B cell (primary cell): ENCODE measurements at regions not wholly inside any gene's neighbourhood (a gene's known extent, or its start where the extent isn't known, plus 50 kb on each side); places are given as distances from the start of the nearest gene placed in this dataset.

Experiments used
- ATAC-seq: fragments of 200-7000 bp; cut with Tn5 transposase; one replicate; pipeline ENCODE4 v1.10.0; 2021; ENCODE audit warnings: low read depth, mild to moderate bottlenecking, moderate number of reproducible peaks, moderate library complexity
- CTCF ChIA-PET: fragments of 350-600 bp; sonication (Branson Sonifier 250); formaldehyde crosslinking; loops from one replicate; lab custom pipeline; 2021; ENCODE audit warnings: antibody characterized with exemption, inconsistent platforms; lab: Charles Lee
- POLR2A ChIA-PET: fragments of 350-600 bp; sonication (Branson Sonifier 250); formaldehyde crosslinking; loops from one replicate; lab custom pipeline; 2021; ENCODE audit warnings: antibody characterized with exemption; lab: Charles Lee
- DNase-seq: peaks from one replicate; pipeline ENCODE4 v3.0.0; 2013
- H2AFZ ChIP-seq: 2 replicates; pipeline ENCODE4 v1.6.1; 2012; ENCODE audit warnings: mild to moderate bottlenecking, low read depth, low read length; ENCODE audit not compliant: insufficient read depth, poor library complexity, severe bottlenecking
- H3K27ac ChIP-seq, 2 donors: 1 replicate in 1 of 2; 2 replicates in 1 of 2; pipeline ENCODE4 v1.5.1; 2012 to 2013; ENCODE audit warnings: low read length in 2 of 2, mild to moderate bottlenecking in 2 of 2, moderate library complexity in 1 of 2
- H3K27me3 ChIP-seq, 4 experiments: fragments of 200-600 bp in 1 of 4; sonication (generic) in 1 of 4; replicated peaks in 1 of 4; 1 replicate in 2 of 4; 2 replicates in 2 of 4; pipeline versions ENCODE4 v1.6.1 to v1.7.0; 2013 to 2016; ENCODE audit warnings: low read length in 3 of 4, mild to moderate bottlenecking in 2 of 4, mixed read lengths in 1 of 4, moderate library complexity in 1 of 4; ENCODE audit not compliant: insufficient read depth in 4 of 4, control insufficient read depth in 3 of 4; ENCODE audit errors: control extremely low read depth in 1 of 4
- H3K36me3 ChIP-seq, 2 experiments: replicated peaks in 1 of 2; 1 replicate in 1 of 2; 2 replicates in 1 of 2; pipeline versions ENCODE4 v1.6.1 to v1.7.1; 2013; ENCODE audit warnings: low read length in 1 of 2; ENCODE audit not compliant: insufficient read depth in 2 of 2, control insufficient read depth in 1 of 2; ENCODE audit errors: control extremely low read depth in 1 of 2, extremely low read depth in 1 of 2
- H3K4me1 ChIP-seq, 2 donors: fragments of 200-600 bp in 1 of 2; sonication (generic) in 1 of 2; 1 replicate in 1 of 2; 2 replicates in 1 of 2; pipeline versions ENCODE4 v1.5.1 to v1.6.1; 2013 to 2017; ENCODE audit warnings: low read length in 2 of 2; ENCODE audit not compliant: control insufficient read depth in 2 of 2, insufficient read depth in 2 of 2
- H3K4me2 ChIP-seq: replicated peaks from 2 replicates; pipeline ENCODE3; 2012; ENCODE audit warnings: mild to moderate bottlenecking, low read depth, low read length; ENCODE audit not compliant: poor library complexity, severe bottlenecking
- H3K4me3 ChIP-seq, 5 experiments: fragments of 200-600 bp in 1 of 5; sonication (generic) in 1 of 5; 1 replicate in 3 of 5; 2 replicates in 2 of 5; pipeline versions ENCODE4 v1.5.1 to v1.7.0; 2011 to 2016; ENCODE audit warnings: low read length in 4 of 5, mild to moderate bottlenecking in 4 of 5, low read depth in 2 of 5, control low read depth in 1 of 5, moderate library complexity in 1 of 5; ENCODE audit not compliant: insufficient read depth in 1 of 5; ENCODE audit errors: control extremely low read depth in 1 of 5, extremely low read depth in 1 of 5
- H3K79me2 ChIP-seq: fragments of 200-600 bp; sonication (generic); one replicate; pipeline ENCODE4 v1.6.0; 2016; ENCODE audit warnings: low read length; ENCODE audit not compliant: control insufficient read depth, insufficient read depth
- H3K9ac ChIP-seq: fragments of 200-600 bp; sonication (generic); 2 replicates; pipeline ENCODE4 v1.6.1; 2017; ENCODE audit warnings: mild to moderate bottlenecking, low read length, moderate library complexity
- H3K9me3 ChIP-seq, 3 donors: one replicate each; pipeline versions ENCODE4 v1.6.1 to v1.7.1; 2013; ENCODE audit warnings: low read length in 2 of 3; ENCODE audit not compliant: control insufficient read depth in 2 of 3, insufficient read depth in 1 of 3; ENCODE audit errors: control extremely low read depth in 1 of 3
- H4K20me1 ChIP-seq: 2 replicates; pipeline ENCODE4 v1.6.0; 2012; ENCODE audit warnings: mild to moderate bottlenecking, low read length; ENCODE audit not compliant: insufficient read depth, control insufficient read depth, poor library complexity, severe bottlenecking
- H3K27ac Mint-ChIP-seq: one replicate; pipeline ENCODE4 v1.8.0; 2021; ENCODE audit warnings: mixed read lengths
- H3K27me3 Mint-ChIP-seq: one replicate; pipeline ENCODE4 v1.8.0; 2021; ENCODE audit warnings: mixed read lengths
- H3K4me1 Mint-ChIP-seq: one replicate; pipeline ENCODE4 v1.8.0; 2021; ENCODE audit warnings: mixed read lengths
- H3K4me3 Mint-ChIP-seq: one replicate; pipeline ENCODE4 v1.8.0; 2021; ENCODE audit warnings: mixed read lengths
- H3K9me3 Mint-ChIP-seq: one replicate; pipeline ENCODE4 v1.8.0; 2022; ENCODE audit warnings: mixed read lengths; ENCODE audit not compliant: insufficient read depth
- CTCF ChIP-seq: fragments of 200-600 bp; IDR thresholded peaks from one replicate; pipeline ENCODE4 v1.8.0; 2022; ENCODE audit warnings: antibody characterized with exemption, mild to moderate bottlenecking
- EZH2 ChIP-seq: IDR thresholded peaks from 2 replicates; pipeline ENCODE4 v1.6.1; 2012; ENCODE audit warnings: borderline replicate concordance, low read depth, mild to moderate bottlenecking, moderate library complexity, low read length; ENCODE audit not compliant: insufficient read depth, poor library complexity, severe bottlenecking
- WGBS: methylation state at CpG from one replicate; pipeline ENCODE4 v1.1.5; 2013; ENCODE audit warnings: missing lambda C conversion rate; ENCODE audit not compliant: insufficient coverage; 5-methylcytosine and 5-hydroxymethylcytosine counted together
- intact Hi-C: fragments of 100-400 bp; cut with micrococcal nuclease; formaldehyde crosslinking; loops from one replicate; pipeline ENCODE4 v1.10.0; 2022

GRCh38 chr4:33386764-33387163 is 2666.6 kb downstream of the PCDH7 start:
- no peaks in the 10 kb centered on the region for H4K20me1 ChIP-seq
- H3K4me2 ChIP-seq, result no peak overlapping the region
- H3K27me3 Mint-ChIP-seq, result no peaks in the 10 kb centered on the region
- no peak overlapping the region for H3K9ac ChIP-seq
- intact Hi-C loops, result no loop called here
- peaks cover 0 to 6% (median 0%) of the 10 kb centered on the region in 3 donors for H3K9me3 ChIP-seq
- ChIA-PET CTCF (no interaction called here), POLR2A (no interaction called here)
- no peak for TF ChIP-seq EZH2
- no peak for TF ChIP-seq CTCF
- DNase-seq, result no peak
- peaks cover 4% of the 10 kb centered on the region for H3K9me3 Mint-ChIP-seq
- no peak overlapping the region for H2AFZ ChIP-seq
- no peaks in the 10 kb centered on the region for H3K79me2 ChIP-seq
- no peak for ATAC-seq
- no peaks in the 10 kb centered on the region for H3K27me3 ChIP-seq
- no peaks in the 10 kb centered on the region for H3K4me1 Mint-ChIP-seq
- no peak overlapping the region for H3K27ac ChIP-seq
- no peaks in the 10 kb centered on the region for H3K36me3 ChIP-seq
- H3K4me1 ChIP-seq, result no peaks in the 10 kb centered on the region
- H3K4me3 ChIP-seq, result no peak overlapping the region
- H3K27ac Mint-ChIP-seq, result no peak overlapping the region
- H3K4me3 Mint-ChIP-seq, result no peak overlapping the region

- Mint-ChIP-seq H3K27ac (no peak overlapping the region), H3K9me3 (no peaks in the 10 kb centered on the region), H3K4me1 (no peaks in the 10 kb centered on the region), H3K4me3 (no peak overlapping the region), H3K27me3 (no peaks in the 10 kb centered on the region)
- H3K9ac ChIP-seq, result no peak overlapping the region
- H2AFZ ChIP-seq, result no peak overlapping the region
- POLR2A ChIA-PET, result no interaction called here
- no peaks in the 10 kb centered on the region for H3K9me3 ChIP-seq
- DNase-seq (no peak), ATAC-seq (no peak)
- H3K4me3 ChIP-seq, result no peak overlapping the region
- WGBS, result 67% methylated on average over 1 of the region's 3 CpGs
- TF ChIP-seq CTCF, result no peak
- TF ChIP-seq EZH2, result no peak
- H3K27ac ChIP-seq, result no peak overlapping the region
- H3K4me1 ChIP-seq, result no peaks in the 10 kb centered on the region
- H3K36me3 ChIP-seq, result no peaks in the 10 kb centered on the region
- no peak overlapping the region for H3K4me2 ChIP-seq
- CTCF ChIA-PET, result no interaction called here
- no peaks in the 10 kb centered on the region for H4K20me1 ChIP-seq
- intact Hi-C loops, result no loop called here
- H3K79me2 ChIP-seq, result no peaks in the 10 kb centered on the region
- H3K27me3 ChIP-seq, result no peaks in the 10 kb centered on the region
Observed at GRCh38 chr4:33390976-33391375, 2670.8 kb downstream of the PCDH7 start.
